T-helper 1 cell treated with Interleukin-12 subunit alpha and Interleukin-12 subunit beta and Interleukin-4 antibody, amounts not matched to agents 30 ng/mL and 1 ng/mL, for 36 hours (primary cell): ENCODE measurements at regions not wholly inside any gene's neighbourhood (a gene's known extent, or its start where the extent isn't known, plus 50 kb on each side); places are given as distances from the start of the nearest gene placed in this dataset.
"Not testable (repeated sequence)": the region's sequence is repeated elsewhere in the genome, so short reads cannot be mapped to it uniquely, and the experiment has no call there.

Experiments
- intact Hi-C: fragments of 100-400 bp; cut with micrococcal nuclease; formaldehyde crosslinking; loops from one replicate; pipeline ENCODE4 v1.15.1; 2024

GRCh38 chr3:81051133-81051532 is 710.3 kb downstream of the GBE1 start:
- intact Hi-C loops = not testable (repeated sequence)

DNA sequence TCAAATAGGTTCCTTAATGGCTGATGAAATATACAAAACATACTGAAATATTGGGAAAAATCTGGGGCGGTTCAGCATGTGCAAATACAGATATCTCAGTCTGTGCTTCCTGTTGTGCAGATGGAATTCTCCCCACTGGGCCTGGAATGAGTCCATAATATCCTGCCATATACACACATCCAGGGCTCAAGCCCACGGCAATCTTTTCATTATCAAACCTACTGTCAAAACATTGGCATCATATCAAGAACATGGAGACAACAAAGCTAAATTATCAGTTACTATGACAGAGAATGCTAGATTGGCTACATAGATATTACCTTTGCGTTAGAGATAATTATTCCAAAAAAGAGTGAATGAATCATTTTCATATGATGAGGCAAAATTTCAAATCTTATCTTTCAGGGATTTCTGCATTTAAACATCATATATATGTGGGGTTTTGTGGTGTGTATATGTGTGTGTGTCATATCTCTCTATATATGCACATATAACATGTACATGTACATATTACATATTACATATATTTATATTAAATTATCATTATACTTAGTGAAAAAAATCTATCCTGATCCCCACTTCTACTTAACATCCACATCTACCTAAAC is 713.3 kb downstream of the GBE1 start:
- intact Hi-C loops = no loop called here

DNA sequence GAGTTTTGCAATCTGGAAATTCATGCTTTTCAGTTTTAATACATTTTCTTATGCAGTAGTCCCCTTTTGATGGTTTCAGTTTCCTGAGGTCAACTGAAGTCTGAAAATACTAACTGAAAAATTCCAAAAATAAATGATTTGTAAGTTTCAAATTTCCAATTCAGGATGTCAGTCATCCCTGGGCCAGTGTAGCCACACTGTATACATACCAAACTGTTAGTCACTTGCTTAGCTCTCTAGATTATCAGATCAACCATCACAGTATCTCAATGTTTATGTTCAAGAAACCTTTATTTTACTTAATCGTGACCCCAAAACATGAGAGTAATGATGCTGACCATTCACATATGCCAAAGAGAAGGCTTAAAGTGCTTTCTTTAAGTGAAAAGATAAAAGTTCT is 715.5 kb downstream of the GBE1 start:
- intact Hi-C loops = no loop called here

GRCh38 chr3:81045246-81045645 is 716.2 kb downstream of the GBE1 start:
- intact Hi-C loops = no loop called here

DNA sequence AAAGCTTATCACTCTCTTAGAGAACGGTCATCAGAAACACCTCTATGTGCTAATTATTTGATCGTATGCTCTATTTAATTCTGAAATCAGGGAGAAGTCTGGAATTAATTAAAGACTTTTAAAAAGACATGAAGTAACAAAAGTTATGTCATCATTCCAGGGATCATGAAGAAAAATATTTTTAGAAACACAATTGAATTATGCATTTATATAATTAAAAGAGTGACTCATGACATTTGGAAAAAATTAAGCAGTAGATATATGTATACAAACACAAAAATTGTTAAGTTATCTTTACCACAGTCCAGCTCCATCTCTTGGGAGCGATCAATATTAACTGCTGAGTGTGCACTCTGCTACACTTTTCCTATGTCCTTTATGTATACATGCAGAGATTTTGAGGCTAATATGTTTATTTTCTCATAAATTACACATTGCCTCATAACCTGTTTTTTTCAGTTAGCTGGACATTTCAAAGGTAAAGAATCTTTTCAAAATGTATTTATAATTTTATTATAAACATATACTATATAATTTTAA is 717.7 kb downstream of the GBE1 start:
- intact Hi-C loops = no loop called here

DNA sequence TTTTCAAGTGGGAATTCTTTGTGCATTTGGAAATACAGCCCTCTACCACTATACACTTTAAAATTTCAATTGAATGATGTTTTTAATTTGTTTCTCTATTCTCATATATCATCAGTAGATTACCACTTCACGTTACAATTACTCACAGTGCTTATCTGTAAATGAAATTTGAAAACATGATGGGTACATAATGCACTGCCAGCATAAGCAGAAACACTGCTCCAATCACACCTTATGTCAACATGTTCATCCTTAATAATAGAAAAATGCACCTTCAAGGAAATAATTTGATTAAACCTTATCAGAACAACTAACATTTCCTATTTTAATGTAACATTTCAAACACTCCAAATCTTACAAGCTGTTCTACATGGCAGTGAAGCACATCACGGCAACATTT is 718.4 kb downstream of the GBE1 start:
- intact Hi-C loops = no loop called here

DNA sequence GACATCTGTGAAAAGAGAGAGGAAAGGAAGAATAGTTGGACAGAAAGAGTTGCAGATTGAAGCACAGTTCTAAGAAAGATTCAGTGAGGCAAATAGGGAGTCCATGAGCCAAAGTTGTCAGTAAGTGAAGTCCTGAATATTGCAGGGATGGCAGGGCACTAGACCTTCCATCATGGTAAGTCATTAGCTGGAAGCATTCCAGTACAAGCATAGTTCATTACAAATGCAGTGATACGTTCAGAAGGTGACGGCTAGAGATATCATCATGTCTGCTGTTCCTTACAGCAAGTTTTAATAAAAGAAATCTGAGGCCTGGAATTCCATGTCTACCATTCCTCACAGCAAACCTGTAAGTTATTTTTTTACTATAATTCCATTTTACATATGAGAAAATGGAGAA is 720.1 kb downstream of the GBE1 start:
- intact Hi-C loops = no loop called here

DNA sequence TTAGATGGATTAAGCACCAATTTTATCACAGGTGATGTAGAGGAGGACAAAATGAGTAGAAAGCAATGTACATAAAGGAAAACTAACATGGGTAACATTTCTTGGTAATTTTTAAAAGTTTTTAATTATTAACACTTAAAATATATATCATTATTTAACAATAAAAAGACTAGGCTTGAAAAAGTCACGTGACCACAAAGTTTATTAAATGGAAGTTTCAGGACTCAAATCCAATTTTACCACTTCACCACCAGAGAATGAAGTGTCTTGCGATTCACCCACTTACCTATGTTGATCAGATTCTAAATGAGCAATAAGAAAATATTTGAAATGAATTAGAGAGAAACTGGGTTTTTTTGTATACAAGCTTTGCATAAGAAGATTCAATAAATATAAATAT is 721.3 kb downstream of the GBE1 start:
- intact Hi-C loops = no loop called here

DNA sequence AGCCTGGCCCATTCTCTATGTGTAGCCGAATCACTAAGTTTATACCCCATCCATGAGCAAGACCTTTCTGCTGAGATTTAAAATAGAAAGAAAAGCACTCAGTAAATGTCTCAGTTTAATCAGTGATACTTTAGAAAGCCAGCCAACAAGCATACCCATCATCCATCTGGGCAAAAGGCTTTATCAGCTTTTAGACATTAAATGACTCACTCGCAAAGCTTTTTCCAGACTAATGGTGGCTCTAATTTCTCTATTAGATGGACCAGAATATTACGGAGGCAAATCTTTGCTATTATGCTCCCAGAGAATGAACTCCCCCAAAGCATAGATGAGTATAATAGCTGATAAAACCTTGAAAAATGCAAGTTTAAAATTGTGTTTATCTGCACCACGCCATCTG is 727.8 kb downstream of the GBE1 start:
- intact Hi-C loops = no loop called here

DNA sequence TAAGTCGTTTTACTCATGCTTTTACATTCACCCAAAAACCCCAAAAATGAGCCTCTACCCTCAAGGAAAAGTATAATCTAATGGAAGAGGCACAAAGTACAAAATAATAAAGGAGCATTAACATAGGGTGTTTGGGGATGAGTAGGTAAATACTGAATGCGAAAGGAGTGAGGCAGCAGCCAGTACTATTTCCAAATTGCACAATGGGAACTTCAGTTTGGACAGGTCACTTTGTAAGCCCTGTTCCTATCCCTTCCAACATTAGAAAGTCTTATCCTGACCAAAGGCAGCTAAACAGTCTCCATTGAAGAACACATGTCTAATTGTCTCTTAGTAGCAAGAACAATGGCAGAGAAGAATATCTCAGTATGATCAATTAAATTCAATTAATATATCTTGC is 728.3 kb downstream of the GBE1 start:
- intact Hi-C loops = no loop called here

DNA sequence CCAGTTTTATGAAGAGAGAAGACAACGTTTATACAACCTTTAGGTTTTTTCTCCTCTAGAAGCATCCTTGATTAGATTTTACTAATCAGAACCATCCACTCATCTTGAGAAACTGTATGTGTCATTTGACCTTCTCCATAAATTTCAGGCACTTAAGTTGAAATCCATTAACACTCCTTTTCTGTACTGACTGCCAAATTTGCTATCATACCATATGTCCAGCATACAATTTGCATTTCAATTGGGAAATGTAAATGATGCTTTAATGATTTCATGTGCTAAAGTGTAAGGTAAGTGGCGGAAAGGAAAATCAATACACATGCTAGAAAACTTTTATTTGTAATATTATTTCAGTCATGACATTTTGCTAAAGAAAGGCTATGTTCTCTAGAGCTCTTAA is 731.6 kb downstream of the GBE1 start:
- intact Hi-C loops = no loop called here

- intact Hi-C loops = no loop called here
Observed at GRCh38 chr3:81027344-81027743, 734.1 kb downstream of the GBE1 start.

DNA sequence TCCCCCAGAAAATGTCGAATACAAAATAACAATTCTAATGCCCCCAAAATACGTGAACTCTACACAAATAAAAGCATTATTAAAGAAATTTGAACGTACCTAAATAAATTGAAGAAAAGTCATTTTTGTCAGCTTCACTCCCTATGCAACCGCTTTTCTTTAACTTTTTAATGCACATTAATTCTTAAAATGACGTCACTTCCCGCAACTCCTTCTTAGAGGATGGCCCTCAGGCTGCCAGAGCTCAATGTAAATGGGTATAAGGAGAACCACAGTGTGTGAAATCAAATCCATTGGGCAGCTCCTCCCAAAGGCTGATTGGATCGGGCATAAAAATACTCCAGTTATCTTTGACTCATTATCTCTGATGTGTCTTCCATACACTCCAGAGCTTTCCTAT is 736.9 kb downstream of the GBE1 start:
- intact Hi-C loops = no loop called here

- intact Hi-C loops = no loop called here
Observed at GRCh38 chr3:81022339-81022738, 739.1 kb downstream of the GBE1 start.

DNA sequence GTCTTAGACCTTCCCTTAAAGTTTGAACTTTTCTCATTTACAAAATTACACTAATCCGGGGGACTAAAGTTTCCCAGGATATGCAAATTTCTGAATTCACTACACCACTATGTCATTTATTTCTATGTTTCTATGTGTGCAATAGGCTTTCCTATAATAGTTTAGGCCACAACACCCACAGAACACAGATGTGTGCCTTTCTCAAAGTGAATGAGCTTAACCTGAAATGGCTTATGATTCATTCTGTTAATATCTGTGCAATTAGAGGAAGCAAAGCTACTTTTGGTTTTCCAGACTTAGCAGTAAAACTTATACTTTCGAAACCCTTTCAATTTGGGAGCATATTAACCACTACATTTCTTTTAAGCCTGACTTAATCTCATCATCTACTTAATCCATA is 748.1 kb downstream of the GBE1 start:
- intact Hi-C loops = no loop called here

DNA sequence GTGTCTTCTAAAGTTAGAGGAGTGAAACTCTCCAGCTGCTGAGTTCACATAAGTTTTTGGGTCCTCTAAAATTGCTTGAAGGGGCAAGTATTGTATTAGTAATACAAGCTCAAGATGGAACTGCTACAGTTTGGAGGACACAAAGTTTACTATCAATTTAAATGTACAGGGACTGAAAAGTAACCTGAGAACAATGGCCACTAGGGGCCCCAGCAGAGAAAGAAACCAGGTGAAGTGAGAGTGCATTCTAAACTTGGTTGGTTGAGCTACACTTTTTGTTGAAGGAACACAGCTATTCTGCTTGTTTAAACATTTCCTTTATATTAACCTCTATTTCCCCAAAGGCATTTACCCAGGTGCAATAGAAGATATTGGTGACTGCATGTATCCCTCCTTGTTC is 755.5 kb downstream of the GBE1 start:
- intact Hi-C loops = no loop called here

DNA sequence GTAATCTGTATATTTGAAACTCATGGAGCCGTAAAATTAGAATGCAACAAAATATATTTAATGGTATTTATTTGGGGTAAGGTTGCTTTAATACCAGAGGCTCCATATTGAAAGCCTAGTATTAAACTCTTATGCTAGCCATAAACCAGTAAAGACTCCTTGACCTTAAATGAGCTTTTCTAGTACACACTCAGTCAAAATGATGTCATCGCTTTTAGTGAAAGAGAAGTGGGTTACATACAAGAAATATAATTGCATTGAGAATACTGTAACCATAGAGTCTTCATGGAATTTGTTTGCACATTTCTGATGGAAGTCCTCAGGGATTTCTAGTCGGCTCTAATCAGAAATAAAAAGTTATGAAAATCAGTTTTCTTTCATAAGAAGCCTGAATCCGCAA is 757.6 kb downstream of the GBE1 start:
- intact Hi-C loops = no loop called here

DNA sequence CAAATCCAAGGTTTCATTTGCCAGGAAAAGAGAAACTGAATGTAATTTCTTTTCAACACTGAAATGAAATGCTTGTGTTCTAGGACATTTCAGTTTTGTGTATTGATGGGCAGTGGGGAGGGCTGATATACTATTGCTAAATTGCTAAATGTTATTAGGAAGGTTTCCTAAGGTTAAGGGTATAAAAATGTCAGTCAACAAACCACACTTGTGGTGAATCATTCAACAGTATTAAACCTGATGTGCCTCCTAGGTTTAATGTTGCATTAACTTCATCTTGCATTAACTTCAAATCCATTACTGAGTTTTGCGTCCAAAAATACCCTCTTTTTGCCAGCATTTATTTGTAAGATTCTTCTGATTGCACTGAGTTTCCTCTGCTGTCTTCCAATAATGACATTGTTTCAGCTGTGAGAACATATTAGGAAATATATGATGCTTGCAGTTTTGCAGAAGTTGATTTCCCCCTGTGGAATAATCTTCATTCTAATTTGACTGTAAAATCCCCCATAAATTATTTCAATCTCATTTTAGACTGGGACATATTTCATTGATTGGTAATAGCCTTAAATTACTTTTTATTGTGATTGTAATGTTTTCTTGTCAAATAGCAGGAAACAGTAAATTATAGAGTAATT is 758.3 kb downstream of the GBE1 start:
- intact Hi-C loops = no loop called here

GRCh38 chr3:80999481-80999880 is 762.0 kb downstream of the GBE1 start:
- intact Hi-C loops = no loop called here

DNA sequence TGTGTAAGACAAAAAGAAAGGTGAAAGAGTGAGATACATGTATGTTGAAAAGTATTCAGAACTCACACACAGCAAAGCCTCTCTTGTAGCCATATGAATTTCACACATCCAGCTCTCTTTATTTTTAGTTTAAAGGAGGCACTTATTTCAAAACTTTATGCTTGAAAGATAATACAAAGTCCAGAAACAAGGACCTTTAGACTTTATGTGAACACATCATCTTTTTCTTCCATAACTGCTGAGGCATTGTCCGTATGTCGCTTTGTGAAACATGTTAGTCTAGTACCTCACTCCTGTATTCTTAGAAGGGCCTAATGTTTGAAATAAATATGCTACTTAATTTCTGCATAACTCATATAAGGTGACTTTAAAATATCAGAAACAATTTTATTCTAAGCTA is 763.4 kb downstream of the GBE1 start:
- intact Hi-C loops = no loop called here

DNA sequence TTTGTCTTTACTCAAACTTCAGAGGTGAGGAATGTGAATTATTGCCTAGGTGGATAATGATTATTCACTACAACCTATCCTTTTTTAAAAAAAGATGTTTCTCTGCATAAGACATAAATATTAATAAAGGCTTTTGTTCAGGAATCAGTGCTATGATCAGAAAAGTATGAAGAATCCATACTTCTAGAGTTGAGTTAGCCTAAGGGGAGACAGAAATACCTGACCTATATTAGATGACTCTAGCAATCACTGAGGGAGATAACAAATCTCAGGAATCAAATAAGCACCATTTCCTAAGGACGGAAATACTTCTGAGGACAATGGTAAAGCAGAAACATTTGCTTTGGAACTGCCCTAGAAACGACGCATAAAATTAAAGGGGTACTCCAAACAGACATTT is 763.8 kb downstream of the GBE1 start:
- intact Hi-C loops = no loop called here

GRCh38 chr3:80994767-80995166 is 766.7 kb downstream of the GBE1 start:
- intact Hi-C loops = no loop called here

DNA sequence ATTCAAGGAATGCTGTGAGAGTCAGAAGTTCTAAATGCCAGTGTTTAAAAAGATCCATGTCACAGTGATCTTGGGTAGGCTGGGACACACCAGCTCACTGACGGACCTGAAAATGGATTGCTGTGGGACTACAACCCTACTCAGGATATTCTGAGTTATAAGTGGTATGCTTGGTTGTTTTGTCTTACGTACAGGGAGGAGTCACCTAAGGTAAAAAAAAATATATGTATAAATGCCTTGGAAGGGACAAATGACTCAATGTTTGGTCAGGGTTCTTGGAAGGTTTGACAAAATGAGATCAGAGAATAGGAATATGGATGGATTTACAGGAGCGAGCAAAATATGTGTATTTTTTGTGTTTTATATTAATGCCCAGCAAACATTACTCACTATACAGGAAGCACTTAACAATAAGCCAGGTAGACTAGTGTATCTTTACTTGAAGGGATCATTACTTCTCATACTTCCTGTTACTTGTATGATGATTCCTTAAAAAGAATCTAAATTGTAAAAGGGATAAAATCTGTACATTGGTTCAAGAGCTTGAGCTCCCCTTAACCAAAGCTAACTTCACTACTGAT is 767.3 kb downstream of the GBE1 start:
- intact Hi-C loops = no loop called here
